K562 (cell line): ENCODE measurements at regions not wholly inside any gene's neighbourhood (a gene's known extent, or its start where the extent isn't known, plus 50 kb on each side); places are given as distances from the start of the nearest gene placed in this dataset.

Source experiments
- ATAC-seq: fragments of 200-7000 bp; cut with Tn5 transposase; 3 replicates; pipeline ENCODE4 v1.9.1; 2020; ENCODE audit warnings: moderate library complexity
- BruUV-seq: library from RNA; stranded (reverse); fragments of 400-500 nt; replicated peaks from 2 replicates; lab custom pipeline; 2021; lab: Mats Ljungman, UMichigan
- CTCF ChIA-PET: fragments of 300-600 bp; formaldehyde crosslinking; extraction: SDS; loops from one replicate; lab custom pipeline; 2021; ENCODE audit warnings: low intra/inter-chr PET ratio; lab: Yijun Ruan, JAX
- POLR2A ChIA-PET: fragments of 300-600, 350-650 bp; sonication (Branson Sonifier 250); formaldehyde crosslinking; extraction: SDS; loops from one replicate; lab custom pipeline; 2021; ENCODE audit warnings: antibody characterized with exemption, inconsistent platforms; lab: Yijun Ruan, JAX
- DNase-seq, 4 experiments: peaks; one replicate each; pipeline versions ENCODE4 v3.0.0 to v3.0.0-alpha.2; 2011 to 2018; ENCODE audit warnings: low spot score in 3 of 4, mixed read lengths in 3 of 4; ENCODE audit errors: extremely low read depth in 1 of 4
- FAIRE-seq: peaks from 2 replicates; lab custom pipeline; 2011; peaks lifted over from hg19 to GRCh38; lab: Jason Lieb, UNC
- H2AFZ ChIP-seq: 2 replicates; pipeline ENCODE4 v1.6.0; 2011; ENCODE audit warnings: low read depth, low read length, control low read depth, inconsistent platforms
- H3K27ac ChIP-seq: fragments of 200-600 bp; 3 replicates; pipeline ENCODE4 v1.8.0; 2011; ENCODE audit warnings: low read depth, mild to moderate bottlenecking, control low read depth, inconsistent platforms, low read length, moderate library complexity, mixed read lengths; ENCODE audit errors: extremely low read depth
- H3K27me3 ChIP-seq, 2 experiments: fragments of 300-600 bp in 1 of 2; 2 replicates in 1 of 2; 3 replicates in 1 of 2; pipeline versions ENCODE4 v1.6.0 to v1.8.0; 2011; ENCODE audit warnings: inconsistent platforms in 2 of 2, low read length in 2 of 2, mild to moderate bottlenecking in 1 of 2, mixed read lengths in 1 of 2, moderate library complexity in 1 of 2; ENCODE audit not compliant: control insufficient read depth in 2 of 2, insufficient read depth in 2 of 2
- H3K36me3 ChIP-seq: fragments of 300-600 bp; 3 replicates; pipeline ENCODE4 v1.8.0; 2011; ENCODE audit warnings: mild to moderate bottlenecking, low read length, inconsistent platforms; ENCODE audit not compliant: control insufficient read depth, insufficient read depth
- H3K4me1 ChIP-seq, 2 experiments: fragments of 200-600 bp in 1 of 2; replicated peaks in 1 of 2; 2 replicates in 1 of 2; 3 replicates in 1 of 2; pipeline versions ENCODE4 v1.5.1 to v1.8.0; 2011; ENCODE audit warnings: inconsistent platforms in 2 of 2, low read length in 2 of 2, mild to moderate bottlenecking in 1 of 2, mixed read lengths in 1 of 2, moderate library complexity in 1 of 2; ENCODE audit not compliant: control insufficient read depth in 2 of 2, insufficient read depth in 2 of 2
- H3K4me2 ChIP-seq: 2 replicates; pipeline ENCODE4 v1.6.1; 2011; ENCODE audit warnings: low read length, control low read depth, inconsistent platforms, mixed read lengths; ENCODE audit not compliant: insufficient read depth
- H3K4me3 ChIP-seq: fragments of 200-600 bp; sonication (generic), shearing (Covaris generic); 2 replicates; pipeline ENCODE4 v1.5.1; 2016; ENCODE audit warnings: control low read depth, inconsistent platforms
- H3K79me2 ChIP-seq: fragments of 200-600 bp; 3 replicates; pipeline ENCODE4 v1.8.0; 2011; ENCODE audit warnings: low read length, inconsistent platforms; ENCODE audit not compliant: control insufficient read depth, insufficient read depth
- H3K9ac ChIP-seq, 2 experiments: 2 replicates each; pipeline versions ENCODE4 v1.6.0 to v1.6.1; 2011; ENCODE audit warnings: low read depth in 2 of 2, low read length in 2 of 2, control low read depth in 1 of 2, inconsistent platforms in 1 of 2, mild to moderate bottlenecking in 1 of 2, mixed read lengths in 1 of 2; ENCODE audit not compliant: insufficient read depth in 1 of 2
- H3K9me1 ChIP-seq: one replicate; pipeline ENCODE4 v1.6.0; 2011; ENCODE audit warnings: inconsistent platforms, mild to moderate bottlenecking, low read length, moderate library complexity; ENCODE audit not compliant: control insufficient read depth, insufficient read depth
- H3K9me3 ChIP-seq: replicated peaks from 2 replicates; pipeline ENCODE4 v1.5.1; 2011; ENCODE audit warnings: low read depth, low read length, inconsistent platforms; ENCODE audit not compliant: control insufficient read depth, insufficient read depth
- H4K20me1 ChIP-seq: replicated peaks from 2 replicates; pipeline ENCODE4 v1.6.1; 2011; ENCODE audit warnings: low read length, inconsistent platforms, mixed read lengths; ENCODE audit not compliant: control insufficient read depth, insufficient read depth
- CREB5 ChIP-seq: fragments of 250-450 bp; sonication (Bioruptor Pico); IDR thresholded peaks from 2 replicates; pipeline ENCODE4 v1.5.0; 2020; ENCODE audit warnings: mild to moderate bottlenecking
- ELF4 ChIP-seq: fragments of 450-650 bp; formaldehyde crosslinking; IDR thresholded peaks from 2 replicates; pipeline ENCODE4 v1.4.0; 2022; ENCODE audit warnings: missing genetic modification characterization
- NR2C1 ChIP-seq, 2 experiments: fragments of 450-650 bp; IDR thresholded peaks; 2 replicates each; pipeline ENCODE4 v1.6.1; 2017; ENCODE audit warnings: mild to moderate bottlenecking in 2 of 2, antibody characterized with exemption in 1 of 2, inconsistent platforms in 1 of 2, missing compliant biosample characterization in 1 of 2, missing genetic modification characterization in 1 of 2
- RFX1 ChIP-seq: fragments of 450-650 bp; IDR thresholded peaks from 2 replicates; pipeline ENCODE4 v1.6.1; 2016; ENCODE audit warnings: mild to moderate bottlenecking, moderate library complexity
- SLC30A9 ChIP-seq: fragments of 250-450 bp; sonication (Bioruptor Pico); IDR thresholded peaks from 2 replicates; pipeline ENCODE4 v1.8.0; 2022; ENCODE audit warnings: mild to moderate bottlenecking, moderate library complexity
- TAF7 ChIP-seq: fragments of 450-650 bp; IDR thresholded peaks from 2 replicates; pipeline ENCODE4 v1.6.1; 2016; ENCODE audit warnings: missing genetic modification characterization, missing compliant biosample characterization
- TAL1 ChIP-seq: fragments of 450-650 bp; IDR thresholded peaks from 2 replicates; pipeline ENCODE4 v1.6.1; 2016; ENCODE audit warnings: mild to moderate bottlenecking
- TRIM28 ChIP-seq: fragments of 450-650 bp; IDR thresholded peaks from 2 replicates; pipeline ENCODE4 v1.6.1; 2017
- ZNF586 ChIP-seq: fragments of 450-650 bp; formaldehyde crosslinking; conservative IDR thresholded peaks from 2 replicates; pipeline ENCODE4 v1.4.0; 2020; ENCODE audit warnings: mild to moderate bottlenecking, moderate library complexity
- ZNF740 ChIP-seq, 3 experiments: fragments of 200-800 bp in 1 of 3; sonication (Bioruptor generic) in 1 of 3; sonication (generic) in 1 of 3; formaldehyde crosslinking in 1 of 3; IDR thresholded peaks; 2 replicates each; pipeline versions ENCODE4 v1.6.1 to v1.8.0; 2016 to 2022; ENCODE audit warnings: mild to moderate bottlenecking in 2 of 3, missing compliant biosample characterization in 2 of 3, missing genetic modification characterization in 2 of 3, missing genetic modification reagents in 1 of 3
- ZNF77 ChIP-seq: fragments of 250-450 bp; sonication (Bioruptor Pico); IDR thresholded peaks from 2 replicates; pipeline ENCODE4 v1.5.0; 2020
- WGBS: fragments of 100-300 bp; shearing (Covaris generic); methylation state at CpG from one replicate; pipeline ENCODE4 v1.1.6; 2016; ENCODE audit warnings: low coverage, mixed read lengths; ENCODE audit not compliant: insufficient coverage; ENCODE audit errors: missing lambda C conversion rate; 5-methylcytosine and 5-hydroxymethylcytosine counted together
- in situ Hi-C: fragments of 300-500 bp; cut with MboI; formaldehyde crosslinking; loops from 4 replicates; pipeline ENCODE4 v1.15.0; 2018; ENCODE audit warnings: inconsistent platforms, mixed read lengths
- intact Hi-C: fragments of 100-400 bp; cut with micrococcal nuclease; formaldehyde crosslinking; loops from 2 replicates; pipeline ENCODE4 v1.14.2; 2022

- no peak for TF ChIP-seq RFX1
- TF ChIP-seq ZNF77 (CRISPR knock-in tag), result no peak
- TF ChIP-seq NR2C1 (IDR thresholded peaks at IDR 0.05), result no peak
- TF ChIP-seq NR2C1 (tag; IDR thresholded peaks at IDR 0.05), result no peak
- no peak for TF ChIP-seq ZNF740 (CRISPR knock-in tag; IDR thresholded peaks at IDR 0.05)
- no peak for TF ChIP-seq ZNF740 (tag; IDR thresholded peaks at IDR 0.05)
Observed at GRCh38 chr3:145678401-145678800, 482.6 kb downstream of the PLOD2 start (continued).

- Histone ChIP-seq H3K9me3 (peaks cover 3% of the 10 kb centered on the region; the same call in 1 of the 2 replicates), H3K9me1 (no peaks in the 10 kb centered on the region), H3K27me3 (no peaks in the 10 kb centered on the region), H3K27ac (no peak overlapping the region), H3K4me1 (no peaks in the 10 kb centered on the region), H4K20me1 (no peaks in the 10 kb centered on the region), H3K9ac (no peak overlapping the region), H3K4me2 (no peak overlapping the region), H2AFZ (no peak overlapping the region), H3K4me3 (no peak overlapping the region), H3K36me3 (no peaks in the 10 kb centered on the region), H3K79me2 (no peaks in the 10 kb centered on the region)
- 2% methylated on average over 3 of the region's 3 CpGs for WGBS
- ATAC-seq (no peak), FAIRE-seq (no peak), DNase-seq (no peak)
- POLR2A ChIA-PET, result no interaction called here
- in situ Hi-C loops, result no loop called here
- intact Hi-C loops, result no loop called here
- no TSS peak for BruUV-seq
- CTCF ChIA-PET, result no interaction called here
- TF ChIP-seq CREB5 (CRISPR knock-in tag), result no peak
- TF ChIP-seq TAF7 (tag), result no peak
- no peak for TF ChIP-seq ELF4 (CRISPR knock-in tag)
- TF ChIP-seq TAL1, result no peak
- TF ChIP-seq SLC30A9, result no peak
- no peak for TF ChIP-seq TRIM28
- TF ChIP-seq ZNF586, result no peak
Observed at GRCh38 chr3:145681181-145681580, 479.8 kb downstream of the PLOD2 start.
